ENCODE measurements at regions not wholly inside any gene's neighbourhood (a gene's known extent, or its start where the extent isn't known, plus 50 kb on each side); places are given as distances from the start of the nearest gene placed in this dataset.
"Not testable (repeated sequence)": the region's sequence is repeated elsewhere in the genome, so short reads cannot be mapped to it uniquely, and the experiment has no call there.

DNA sequence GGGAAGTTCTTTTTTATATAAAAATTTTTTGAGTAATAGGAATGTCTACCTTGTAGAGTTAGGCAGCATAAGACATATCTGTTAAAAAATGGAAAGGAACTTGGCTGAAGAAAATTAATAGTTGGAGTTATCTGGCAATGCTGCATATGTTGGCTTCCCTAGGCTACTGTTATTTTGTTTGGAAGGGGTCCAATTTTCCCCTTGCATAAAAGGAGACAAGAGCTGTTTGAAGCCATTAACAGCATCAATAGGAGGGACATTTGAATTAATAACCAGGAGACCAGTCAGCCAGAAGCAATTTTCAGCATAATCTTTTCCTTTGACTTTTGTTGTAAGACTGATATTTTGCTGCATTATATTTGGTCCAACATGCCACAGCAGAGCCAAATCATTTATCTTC, 80.9 kb upstream of the TAB2 start:
- no peak for DNase-seq (ENCODE audit: low read depth)

DNA sequence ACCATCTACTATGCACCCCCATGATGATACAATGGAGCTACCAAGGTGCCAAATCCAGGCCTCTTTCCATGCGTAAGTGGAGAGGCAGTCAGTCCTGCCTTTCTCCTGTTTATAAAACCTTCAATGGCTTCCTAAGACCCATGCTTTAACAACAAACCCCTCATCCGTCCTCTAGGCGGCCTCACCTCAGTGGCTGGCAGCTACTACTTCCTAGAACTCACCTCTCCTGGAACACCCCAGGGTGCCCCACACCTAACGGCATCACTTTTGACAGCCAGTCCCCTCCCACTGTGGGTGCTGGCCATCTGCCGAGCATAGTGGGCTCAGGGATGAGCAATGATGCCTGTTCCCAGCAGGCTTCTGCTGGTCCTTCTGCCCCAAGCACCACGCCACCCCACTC, 80.0 kb upstream of the TAB2 start:
- DNase-seq (ENCODE audit: low read depth) = no peak

DNA sequence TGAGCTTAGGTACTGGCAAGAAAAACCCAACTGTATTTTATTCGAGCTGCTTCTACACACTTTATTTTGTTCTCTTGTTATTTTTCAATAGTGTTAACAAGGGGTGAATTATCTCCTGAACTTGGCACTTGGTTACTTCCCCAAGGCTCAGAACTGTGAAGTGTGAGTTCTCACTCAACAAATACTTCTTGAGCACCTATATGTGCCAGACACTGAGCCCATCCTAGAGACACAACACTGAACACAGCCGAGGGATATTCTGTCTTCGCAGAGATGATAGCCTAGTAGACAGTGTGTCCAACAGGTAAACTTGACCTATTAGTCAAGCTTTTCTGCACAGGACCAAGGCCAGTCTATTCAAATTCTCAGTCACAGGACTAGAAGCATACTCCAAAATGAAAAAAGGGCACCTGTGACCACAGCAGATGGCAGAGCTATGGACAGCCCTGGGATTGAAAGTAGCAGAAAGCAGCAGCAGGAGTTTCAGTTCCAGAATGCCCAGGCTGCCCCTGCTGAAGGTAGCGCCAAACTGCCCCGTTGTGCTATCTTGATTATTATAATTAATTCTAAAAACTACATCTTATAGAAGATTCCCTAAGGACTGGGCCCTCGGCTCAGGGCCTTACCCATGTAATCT, 77.8 kb upstream of the TAB2 start:
- no peak for DNase-seq (ENCODE audit: low read depth)

- DNase-seq (ENCODE audit: low read depth) = no peak
Observed at GRCh38 chr6:149242883-149243282, 74.6 kb upstream of the TAB2 start.

DNA sequence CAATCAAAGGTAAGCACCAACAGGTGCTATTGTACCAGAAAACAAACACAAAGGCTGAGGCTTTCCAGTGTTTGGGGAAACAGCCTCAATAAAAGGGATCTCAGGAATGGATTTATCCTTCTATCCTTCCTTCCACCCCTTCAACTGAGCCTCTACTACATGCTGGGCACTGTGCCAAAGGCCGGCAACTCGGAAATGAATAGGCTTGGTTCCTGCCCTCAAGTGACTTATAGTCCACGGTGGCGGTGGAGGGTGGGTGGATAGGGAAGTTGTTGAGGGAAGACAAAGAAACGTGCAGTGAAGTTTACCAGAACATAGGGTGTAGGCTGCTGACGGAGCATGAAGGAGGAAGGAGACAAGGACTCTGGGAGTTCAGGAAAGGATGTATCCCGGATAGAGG, 73.4 kb upstream of the TAB2 start:
- no peak for DNase-seq (ENCODE audit: low read depth)

- no peak for DNase-seq (ENCODE audit: low read depth)
Observed at GRCh38 chr6:149246691-149247384, 70.7 kb upstream of the TAB2 start.

- DNase-seq (ENCODE audit: low read depth) = no peak
Observed at GRCh38 chr6:149247385-149247763, 70.1 kb upstream of the TAB2 start.

DNA sequence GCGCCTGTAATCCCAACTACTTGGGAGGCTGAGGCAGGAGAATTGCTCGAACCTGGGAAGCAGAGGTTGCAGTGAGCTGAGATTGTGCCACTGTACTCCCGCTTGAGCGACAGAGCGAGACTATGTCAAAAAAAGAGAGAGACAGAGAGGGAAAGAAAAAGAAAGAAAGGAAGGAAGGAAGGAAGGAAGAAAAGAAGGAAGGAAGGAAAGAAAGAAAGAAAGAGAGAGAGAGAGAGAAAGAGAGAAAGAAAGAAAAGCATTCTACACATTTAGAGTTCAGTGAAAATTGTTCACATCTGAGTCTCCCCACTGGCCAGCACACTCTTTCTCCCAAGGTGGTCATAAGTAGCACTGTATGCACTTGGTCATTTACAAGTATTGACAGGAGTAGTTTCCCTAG, 69.2 kb upstream of the TAB2 start:
- DNase-seq (ENCODE audit: low read depth) = not testable (repeated sequence)

- DNase-seq (ENCODE audit: low read depth) = no peak
Observed at GRCh38 chr6:149248693-149249369, 68.7 kb upstream of the TAB2 start.

DNA sequence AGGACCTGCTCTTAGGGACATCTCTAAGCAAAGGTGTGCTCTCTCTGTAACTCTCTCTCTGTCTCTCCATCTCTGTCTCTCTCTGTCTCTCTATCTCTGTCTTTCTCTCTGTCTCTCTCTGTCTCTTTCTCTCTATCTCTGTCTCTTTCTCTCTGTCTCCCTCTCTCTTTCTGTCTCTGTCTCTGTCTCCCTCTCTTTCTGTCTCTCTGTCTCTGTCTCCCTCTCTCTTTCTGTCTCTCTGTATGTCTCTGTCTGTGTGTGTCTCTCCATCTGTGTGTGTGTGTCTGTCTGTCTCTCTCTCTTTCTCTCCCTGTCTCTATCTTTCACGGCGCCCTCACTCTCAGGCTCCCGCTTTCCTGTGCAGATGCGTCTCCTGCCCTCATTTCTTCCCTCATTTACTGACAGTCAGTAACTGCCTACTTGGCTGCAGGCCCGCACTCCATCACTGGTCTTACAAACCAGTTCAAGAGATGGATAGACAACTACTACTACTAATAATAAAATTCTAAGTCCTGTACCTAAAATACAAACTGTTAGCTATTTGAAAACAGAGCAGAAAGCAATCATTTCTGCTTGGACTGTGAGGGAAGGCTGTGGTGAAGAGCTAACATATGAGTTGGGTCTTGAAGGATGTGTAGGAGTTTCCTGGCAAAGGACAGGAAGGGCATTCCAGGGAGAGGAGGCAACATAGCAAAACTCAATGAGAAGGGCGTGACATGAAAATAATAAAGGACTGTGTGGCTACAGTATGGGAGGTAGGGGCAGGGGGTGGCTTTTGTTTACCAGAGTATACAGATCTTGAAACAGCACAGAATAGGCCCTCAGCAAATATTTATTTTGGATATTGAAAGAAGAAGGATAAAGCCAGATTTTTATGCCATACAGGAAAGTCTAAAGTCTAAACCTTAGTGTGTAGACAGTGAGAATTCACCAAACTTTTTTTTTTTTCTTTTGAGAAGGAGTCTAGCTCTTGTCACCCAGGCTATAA, 67.8 kb upstream of the TAB2 start:
- no peak for DNase-seq (ENCODE audit: low read depth)

DNA sequence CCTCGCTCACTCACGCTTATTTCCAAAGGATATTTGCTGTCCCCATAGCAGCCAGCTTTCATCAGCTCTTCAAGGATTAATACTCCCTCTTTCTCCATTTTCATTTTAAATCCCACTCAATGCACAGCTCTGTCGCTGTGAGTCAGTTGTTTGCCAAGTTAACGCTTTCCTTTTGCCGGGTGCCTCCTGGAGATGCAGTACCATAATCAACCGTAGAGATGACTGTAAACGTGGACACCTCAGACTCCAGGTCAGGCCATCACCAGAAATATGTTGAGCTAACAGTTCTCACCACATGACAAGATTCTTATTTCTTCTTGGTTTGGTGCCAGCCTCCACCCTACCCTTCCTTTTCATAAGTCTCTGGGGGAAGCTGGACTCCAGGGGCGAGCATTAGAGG, 66.6 kb upstream of the TAB2 start:
- no peak for DNase-seq (ENCODE audit: low read depth)

DNA sequence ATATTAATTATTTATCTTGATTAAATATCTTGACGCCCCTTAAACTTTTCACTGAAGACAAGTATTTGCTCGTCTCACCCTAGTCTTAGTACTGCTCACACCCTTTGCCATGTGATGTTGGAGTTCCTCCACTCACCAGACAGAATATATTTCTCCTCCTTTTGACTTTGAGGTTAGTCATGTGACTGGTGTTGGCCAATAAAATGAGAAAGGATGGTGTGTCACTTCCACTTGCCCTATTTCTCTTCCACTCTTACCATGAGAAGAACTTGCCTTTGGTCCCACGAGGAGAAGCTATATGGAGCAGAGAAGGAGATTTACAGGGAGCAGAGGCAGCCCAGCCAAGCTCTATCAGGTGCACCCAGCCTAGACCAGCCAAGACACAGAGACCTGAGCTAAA, 64.9 kb upstream of the TAB2 start:
- no peak for DNase-seq (ENCODE audit: low read depth)

DNA sequence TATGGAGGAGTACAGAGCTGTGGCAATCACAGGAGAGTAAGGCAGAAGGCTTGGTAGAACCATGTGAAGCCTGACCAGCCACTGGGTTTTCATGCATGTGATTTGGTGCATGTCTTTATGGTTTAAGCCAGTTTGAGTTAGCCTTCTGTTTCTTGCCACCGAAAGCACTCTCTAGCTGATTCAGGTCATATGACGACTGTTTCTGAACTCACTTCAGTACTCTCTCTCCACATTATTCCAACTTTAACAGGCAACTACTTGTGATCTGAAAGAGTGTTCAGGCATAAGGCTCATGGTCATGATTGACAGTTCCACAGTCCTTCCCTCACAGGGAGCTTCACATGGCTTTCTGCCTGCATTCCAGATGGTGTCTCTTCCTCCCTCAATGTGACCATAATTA, 63.3 kb upstream of the TAB2 start:
- no peak for DNase-seq (ENCODE audit: low read depth)

DNA sequence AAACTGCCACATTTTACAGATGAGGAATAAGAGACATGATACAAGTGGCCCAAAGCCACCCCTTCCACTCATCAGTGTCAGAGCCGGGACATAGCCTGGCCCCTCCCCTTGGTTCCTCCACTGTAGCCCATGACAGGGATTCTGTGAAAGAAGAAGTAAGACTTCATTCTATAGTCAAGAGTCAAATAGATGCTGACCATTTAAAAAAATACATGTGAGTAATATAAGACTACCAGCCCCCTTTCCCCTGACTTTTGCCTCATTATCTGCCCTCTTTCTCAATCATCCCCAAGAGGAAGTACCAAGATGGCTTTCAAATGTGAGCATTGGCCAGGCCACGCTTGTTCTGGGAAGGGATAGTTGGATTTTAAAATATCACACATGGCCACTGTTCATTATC, 57.8 kb upstream of the TAB2 start:
- no peak for DNase-seq (ENCODE audit: low read depth)

GRCh38 chr6:149260214-149260874, 57.2 kb upstream of the TAB2 start:
- no peak for DNase-seq (ENCODE audit: low read depth)

- DNase-seq (ENCODE audit: low read depth) = no peak
Observed at GRCh38 chr6:149261364-149262040, 56.0 kb upstream of the TAB2 start.

GRCh38 chr6:149263321-149263720, 54.2 kb upstream of the TAB2 start:
- DNase-seq (ENCODE audit: low read depth) = no peak

- no peak for DNase-seq (ENCODE audit: low read depth)
Observed at GRCh38 chr6:149264629-149265028, 52.9 kb upstream of the TAB2 start.

DNA sequence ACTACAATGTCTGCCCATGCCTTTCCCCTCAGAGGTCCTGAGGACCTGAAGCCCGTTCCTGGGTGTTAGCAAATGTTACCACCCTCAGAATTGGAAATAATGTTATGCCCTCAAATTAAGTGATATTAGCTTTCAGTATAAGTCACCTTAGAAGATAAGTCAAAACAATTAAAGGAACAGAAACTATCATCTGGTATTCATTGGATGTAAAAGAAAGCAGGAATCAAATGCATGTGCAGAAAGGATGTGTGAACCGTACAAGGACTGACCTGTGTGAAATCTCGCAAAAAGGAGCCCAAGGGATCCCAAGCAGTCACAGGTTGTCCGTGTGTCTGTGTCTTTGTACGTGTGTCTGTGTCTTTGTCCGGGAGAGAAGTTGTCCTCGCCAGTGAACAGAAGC, 51.6 kb upstream of the TAB2 start:
- no peak for DNase-seq (ENCODE audit: low read depth)

GRCh38 chr6:149266659-149267058, 50.9 kb upstream of the TAB2 start:
- DNase-seq (ENCODE audit: low read depth) = no peak

DNA sequence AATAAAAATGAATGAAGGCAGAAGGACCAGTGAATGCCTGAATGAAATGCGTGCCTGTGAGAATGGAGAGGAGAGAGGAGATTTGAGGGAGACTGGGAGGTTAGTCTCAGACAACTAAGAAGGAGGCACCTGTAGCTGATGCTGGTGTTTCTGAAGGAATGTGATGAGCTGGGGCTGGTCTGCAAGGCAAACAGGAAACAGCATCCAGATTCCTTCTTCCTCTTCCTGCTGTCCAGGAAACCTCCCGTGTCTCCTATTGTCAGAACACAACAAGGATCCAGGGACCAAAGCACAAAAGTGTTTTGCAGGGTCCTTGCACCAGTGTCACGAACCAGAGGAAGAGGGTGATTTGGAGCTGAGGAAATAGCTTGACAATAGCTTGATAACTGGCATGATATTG, 50.4 kb upstream of the TAB2 start:
- DNase-seq (ENCODE audit: low read depth) = no peak

Measured in forelimb muscle (tissue), 1 donor.